Hippocampal formation (tissue), 2 donors: ENCODE measurements at regions not wholly inside any gene's neighbourhood (a gene's known extent, or its start where the extent isn't known, plus 50 kb on each side); places are given as distances from the start of the nearest gene placed in this dataset.

Experiments
- DNase-seq, 2 donors: peaks; one replicate each; lab custom pipeline; 2025; lab: John Stamatoyannopoulos, UW

- DNase-seq, result no peak
These were observed 67.6 kb upstream of the CTSC start for GRCh38 chr11:88404932-88405710.

GRCh38 chr11:88404391-88404790 lies 66.9 kb upstream of the CTSC start:
- DNase-seq, result no peak

- DNase-seq, result no peak
These were observed 65.2 kb upstream of the CTSC start for GRCh38 chr11:88402784-88403183.

GRCh38 chr11:88402192-88402715 lies 64.7 kb upstream of the CTSC start:
- DNase-seq, result no peak

- no peak for DNase-seq
These were observed 61.4 kb upstream of the CTSC start for GRCh38 chr11:88398791-88399570.

- DNase-seq, result no peak
These were observed 60.8 kb upstream of the CTSC start for GRCh38 chr11:88398372-88398771.

GRCh38 chr11:88390254-88390653 lies 52.7 kb upstream of the CTSC start:
- no peak for DNase-seq

- no peak for DNase-seq
These were observed 50.4 kb upstream of the CTSC start for GRCh38 chr11:88387957-88388356.
